Endothelial cell of umbilical vein (primary cell): ENCODE measurements at regions not wholly inside any gene's neighbourhood (a gene's known extent, or its start where the extent isn't known, plus 50 kb on each side); places are given as distances from the start of the nearest gene placed in this dataset.

Source experiments
- GATA2 ChIP-seq: IDR thresholded peaks from 2 replicates; pipeline ENCODE4 v1.7.0; 2011; ENCODE audit warnings: low read depth, mild to moderate bottlenecking, moderate library complexity, mixed read lengths, low read length; ENCODE audit not compliant: insufficient read length, insufficient read depth
- POLR2A ChIP-seq: IDR thresholded peaks from 2 replicates; pipeline ENCODE4 v1.6.1; 2012; ENCODE audit warnings: low read depth, mild to moderate bottlenecking, control low read depth, low read length
- POLR2AphosphoS5 ChIP-seq: IDR thresholded peaks from 2 replicates; pipeline ENCODE4 v1.6.1; 2012; ENCODE audit warnings: low read depth, mild to moderate bottlenecking, control low read depth, low read length, moderate library complexity; ENCODE audit not compliant: insufficient read depth
- TF ChIP-seq, protein P1 (sequence below), 2 donors: IDR thresholded peaks; 1 replicate in 1 of 2; 2 replicates in 1 of 2; pipeline ENCODE4 v1.5.1; 2011; ENCODE audit warnings: low read length in 2 of 2, mild to moderate bottlenecking in 2 of 2, moderate library complexity in 2 of 2, control low read depth in 1 of 2, inconsistent platforms in 1 of 2, low read depth in 1 of 2; ENCODE audit not compliant: insufficient read depth in 1 of 2; ENCODE audit errors: extremely low read depth in 1 of 2

DNA sequence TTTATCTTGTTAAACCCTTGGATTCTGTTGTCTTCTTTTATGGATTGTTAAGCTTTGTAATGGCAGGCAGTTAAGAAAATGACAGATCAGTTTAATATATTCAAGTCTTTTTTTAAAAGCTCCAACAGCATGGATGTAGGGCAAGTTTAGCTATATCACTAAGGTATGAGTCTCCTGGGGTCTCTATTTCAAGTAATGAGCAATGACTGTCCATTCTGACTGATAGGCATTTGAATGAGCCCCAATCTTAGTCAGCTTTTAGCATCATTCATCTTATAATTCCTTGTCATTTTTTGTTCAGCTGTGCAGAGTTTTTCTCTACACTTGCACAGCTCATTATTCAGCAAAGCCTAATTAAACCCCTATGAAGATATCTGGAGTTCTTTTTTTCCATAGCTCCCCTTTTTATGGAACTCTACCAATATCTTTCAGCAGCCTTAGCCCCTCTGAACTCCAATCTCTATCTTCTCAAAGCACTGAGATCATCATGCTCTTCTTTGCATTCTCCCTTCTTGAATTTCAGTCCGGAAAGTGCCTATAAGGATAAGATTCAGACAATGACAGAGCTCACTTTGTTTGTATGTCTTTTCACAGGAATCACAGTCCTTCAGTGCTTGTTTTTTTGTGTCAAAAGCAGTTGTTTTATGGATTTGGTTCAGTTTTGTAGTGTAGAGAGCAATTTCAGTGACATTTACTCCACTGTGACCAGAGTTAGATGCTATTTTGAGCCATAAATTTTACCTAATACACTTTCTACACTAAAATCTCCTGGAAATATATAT lies 97.2 kb upstream of the DOK5 start:
- TF ChIP-seq POLR2AphosphoS5 (no peak), POLR2A (no peak), GATA2 (no peak)
- TF ChIP-seq, protein P1, sequence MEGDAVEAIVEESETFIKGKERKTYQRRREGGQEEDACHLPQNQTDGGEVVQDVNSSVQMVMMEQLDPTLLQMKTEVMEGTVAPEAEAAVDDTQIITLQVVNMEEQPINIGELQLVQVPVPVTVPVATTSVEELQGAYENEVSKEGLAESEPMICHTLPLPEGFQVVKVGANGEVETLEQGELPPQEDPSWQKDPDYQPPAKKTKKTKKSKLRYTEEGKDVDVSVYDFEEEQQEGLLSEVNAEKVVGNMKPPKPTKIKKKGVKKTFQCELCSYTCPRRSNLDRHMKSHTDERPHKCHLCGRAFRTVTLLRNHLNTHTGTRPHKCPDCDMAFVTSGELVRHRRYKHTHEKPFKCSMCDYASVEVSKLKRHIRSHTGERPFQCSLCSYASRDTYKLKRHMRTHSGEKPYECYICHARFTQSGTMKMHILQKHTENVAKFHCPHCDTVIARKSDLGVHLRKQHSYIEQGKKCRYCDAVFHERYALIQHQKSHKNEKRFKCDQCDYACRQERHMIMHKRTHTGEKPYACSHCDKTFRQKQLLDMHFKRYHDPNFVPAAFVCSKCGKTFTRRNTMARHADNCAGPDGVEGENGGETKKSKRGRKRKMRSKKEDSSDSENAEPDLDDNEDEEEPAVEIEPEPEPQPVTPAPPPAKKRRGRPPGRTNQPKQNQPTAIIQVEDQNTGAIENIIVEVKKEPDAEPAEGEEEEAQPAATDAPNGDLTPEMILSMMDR (IDR thresholded peaks at IDR 0.05; ENCODE audit: extremely low read depth in 1 of 2, insufficient read depth in 1 of 2, low read depth in 1 of 2, low read length in 2 of 2), result no peak
